Neural cell (in vitro differentiated cells): ENCODE measurements at regions not wholly inside any gene's neighbourhood (a gene's known extent, or its start where the extent isn't known, plus 50 kb on each side); places are given as distances from the start of the nearest gene placed in this dataset.

Experiments
- H2AFZ ChIP-seq: fragments of 200-600, 300-800 bp; sonication (generic), shearing (Covaris generic); 2 replicates; pipeline ENCODE4 v1.6.0; 2014; ENCODE audit warnings: low read depth, mild to moderate bottlenecking, antibody characterized with exemption, low read length, moderate library complexity
- H3F3A ChIP-seq: fragments of 200-600 bp; shearing (Covaris generic); 2 replicates; pipeline ENCODE4 v1.6.1; 2016; ENCODE audit warnings: mild to moderate bottlenecking, moderate library complexity, mixed read lengths, antibody characterized with exemption, low read length; ENCODE audit not compliant: insufficient read depth, poor library complexity, severe bottlenecking
- H3K27ac ChIP-seq: fragments of 200-600, 300-800 bp; sonication (generic), shearing (Covaris generic); 2 replicates; pipeline ENCODE4 v1.5.1; 2014; ENCODE audit warnings: mild to moderate bottlenecking, low read length, moderate library complexity
- H3K27me3 ChIP-seq: fragments of 300-800, 200-600 bp; sonication (generic), shearing (Covaris generic); 2 replicates; pipeline ENCODE4 v1.6.0; 2014; ENCODE audit warnings: mild to moderate bottlenecking, low read depth, low read length, moderate library complexity; ENCODE audit not compliant: insufficient read depth
- H3K36me3 ChIP-seq: fragments of 300-800, 200-600 bp; sonication (generic), shearing (Covaris generic); 2 replicates; pipeline ENCODE4 v1.5.1; 2014; ENCODE audit warnings: mild to moderate bottlenecking, antibody characterized with exemption, low read length, moderate library complexity; ENCODE audit not compliant: insufficient read depth
- H3K4me2 ChIP-seq: fragments of 300-800, 200-600 bp; sonication (generic), shearing (Covaris generic); 2 replicates; pipeline ENCODE4 v1.6.0; 2014; ENCODE audit warnings: mild to moderate bottlenecking, low read length
- H3K4me3 ChIP-seq: fragments of 300-800, 200-600 bp; sonication (generic), shearing (Covaris generic); 2 replicates; pipeline ENCODE4 v1.5.1; 2014; ENCODE audit warnings: mild to moderate bottlenecking, low read length, moderate library complexity
- H3K79me2 ChIP-seq: fragments of 200-600 bp; shearing (Covaris generic); replicated peaks from 2 replicates; pipeline ENCODE4 v1.6.0; 2014; ENCODE audit warnings: mild to moderate bottlenecking, low read length, moderate library complexity; ENCODE audit not compliant: insufficient read depth
- H3K9ac ChIP-seq: fragments of 300-800, 200-600 bp; sonication (generic), shearing (Covaris generic); 2 replicates; pipeline ENCODE4 v1.6.1; 2016; ENCODE audit warnings: mild to moderate bottlenecking, low read length, mixed read lengths
- H3K9me2 ChIP-seq: fragments of 200-600 bp; shearing (Covaris generic); 2 replicates; pipeline ENCODE4 v1.6.1; 2016; ENCODE audit warnings: mild to moderate bottlenecking, low read length, mixed read lengths; ENCODE audit not compliant: insufficient read depth
- H3K9me3 ChIP-seq: fragments of 200-600, 300-800 bp; sonication (generic), shearing (Covaris generic); 2 replicates; pipeline ENCODE4 v1.6.1; 2016; ENCODE audit warnings: mild to moderate bottlenecking, mixed run types, low read length, moderate library complexity, mixed read lengths
- H4K20me1 ChIP-seq: fragments of 200-600 bp; shearing (Covaris generic); 2 replicates; pipeline ENCODE4 v1.6.1; 2016; ENCODE audit warnings: mild to moderate bottlenecking, mixed run types; ENCODE audit not compliant: insufficient read depth
- CTCF ChIP-seq: fragments of 450-650 bp; IDR thresholded peaks from 2 replicates; pipeline ENCODE4 v1.5.1; 2014; ENCODE audit warnings: antibody characterized with exemption, mild to moderate bottlenecking, moderate library complexity; ENCODE audit not compliant: poor library complexity, severe bottlenecking
- EP300 ChIP-seq: fragments of 450-650 bp; conservative IDR thresholded peaks from 2 replicates; pipeline ENCODE4 v1.6.1; 2014; ENCODE audit warnings: antibody characterized with exemption, mild to moderate bottlenecking, moderate library complexity; ENCODE audit not compliant: poor library complexity, severe bottlenecking
- EZH2 ChIP-seq: fragments of 200-600, 300-800 bp; shearing (Covaris generic), sonication (generic); IDR thresholded peaks from 2 replicates; pipeline ENCODE4 v1.6.1; 2014; ENCODE audit warnings: antibody characterized with exemption, low read length, borderline replicate concordance, mild to moderate bottlenecking; ENCODE audit not compliant: insufficient read depth, poor library complexity, severe bottlenecking
- MXI1 ChIP-seq: fragments of 450-650 bp; conservative IDR thresholded peaks from 2 replicates; pipeline ENCODE4 v1.6.1; 2014; ENCODE audit warnings: antibody characterized with exemption, mild to moderate bottlenecking; ENCODE audit not compliant: poor library complexity, severe bottlenecking
- POLR2AphosphoS5 ChIP-seq: IDR thresholded peaks from 2 replicates; pipeline ENCODE4 v1.6.1; 2012
- RAD21 ChIP-seq: fragments of 450-650 bp; conservative IDR thresholded peaks from 2 replicates; pipeline ENCODE4 v1.6.1; 2014; ENCODE audit warnings: antibody characterized with exemption, mild to moderate bottlenecking, moderate library complexity
- SMC3 ChIP-seq: fragments of 450-650 bp; conservative IDR thresholded peaks from 2 replicates; pipeline ENCODE4 v1.6.1; 2014; ENCODE audit warnings: antibody characterized with exemption, mild to moderate bottlenecking, moderate library complexity; ENCODE audit not compliant: poor library complexity
- TAF1 ChIP-seq: IDR thresholded peaks from 2 replicates; pipeline ENCODE4 v1.6.1; 2012; ENCODE audit warnings: low read depth
- TF ChIP-seq, protein P1 (sequence below): IDR thresholded peaks from 2 replicates; pipeline ENCODE4 v1.6.1; 2012; ENCODE audit warnings: borderline replicate concordance

- Histone ChIP-seq H3K36me3 (no peaks in the 10 kb centered on the region), H3K27ac (no peak overlapping the region), H3K4me2 (no peak overlapping the region), H3K27me3 (no peaks in the 10 kb centered on the region), H3K79me2 (no peaks in the 10 kb centered on the region), H4K20me1 (no peaks in the 10 kb centered on the region), H3K9me3 (no peaks in the 10 kb centered on the region), H3K9ac (no peak overlapping the region), H3K4me3 (no peak overlapping the region), H3F3A (no peaks in the 10 kb centered on the region), H2AFZ (no peak overlapping the region), H3K9me2 (no peaks in the 10 kb centered on the region)
- TF ChIP-seq, protein P1, sequence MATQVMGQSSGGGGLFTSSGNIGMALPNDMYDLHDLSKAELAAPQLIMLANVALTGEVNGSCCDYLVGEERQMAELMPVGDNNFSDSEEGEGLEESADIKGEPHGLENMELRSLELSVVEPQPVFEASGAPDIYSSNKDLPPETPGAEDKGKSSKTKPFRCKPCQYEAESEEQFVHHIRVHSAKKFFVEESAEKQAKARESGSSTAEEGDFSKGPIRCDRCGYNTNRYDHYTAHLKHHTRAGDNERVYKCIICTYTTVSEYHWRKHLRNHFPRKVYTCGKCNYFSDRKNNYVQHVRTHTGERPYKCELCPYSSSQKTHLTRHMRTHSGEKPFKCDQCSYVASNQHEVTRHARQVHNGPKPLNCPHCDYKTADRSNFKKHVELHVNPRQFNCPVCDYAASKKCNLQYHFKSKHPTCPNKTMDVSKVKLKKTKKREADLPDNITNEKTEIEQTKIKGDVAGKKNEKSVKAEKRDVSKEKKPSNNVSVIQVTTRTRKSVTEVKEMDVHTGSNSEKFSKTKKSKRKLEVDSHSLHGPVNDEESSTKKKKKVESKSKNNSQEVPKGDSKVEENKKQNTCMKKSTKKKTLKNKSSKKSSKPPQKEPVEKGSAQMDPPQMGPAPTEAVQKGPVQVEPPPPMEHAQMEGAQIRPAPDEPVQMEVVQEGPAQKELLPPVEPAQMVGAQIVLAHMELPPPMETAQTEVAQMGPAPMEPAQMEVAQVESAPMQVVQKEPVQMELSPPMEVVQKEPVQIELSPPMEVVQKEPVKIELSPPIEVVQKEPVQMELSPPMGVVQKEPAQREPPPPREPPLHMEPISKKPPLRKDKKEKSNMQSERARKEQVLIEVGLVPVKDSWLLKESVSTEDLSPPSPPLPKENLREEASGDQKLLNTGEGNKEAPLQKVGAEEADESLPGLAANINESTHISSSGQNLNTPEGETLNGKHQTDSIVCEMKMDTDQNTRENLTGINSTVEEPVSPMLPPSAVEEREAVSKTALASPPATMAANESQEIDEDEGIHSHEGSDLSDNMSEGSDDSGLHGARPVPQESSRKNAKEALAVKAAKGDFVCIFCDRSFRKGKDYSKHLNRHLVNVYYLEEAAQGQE: no peak
- no peak for TF ChIP-seq TAF1
- no peak for TF ChIP-seq EP300
- TF ChIP-seq EZH2: no peak
Observed at GRCh38 chr4:182015014-182015413, 228.2 kb upstream of the TENM3 start.

- Histone ChIP-seq H3F3A (no peaks in the 10 kb centered on the region), H3K36me3 (no peaks in the 10 kb centered on the region), H3K79me2 (no peaks in the 10 kb centered on the region), H2AFZ (no peak overlapping the region), H4K20me1 (no peaks in the 10 kb centered on the region), H3K9ac (no peak overlapping the region), H3K9me2 (no peaks in the 10 kb centered on the region), H3K4me2 (no peak overlapping the region), H3K9me3 (no peaks in the 10 kb centered on the region), H3K27ac (no peak overlapping the region), H3K27me3 (no peaks in the 10 kb centered on the region), H3K4me3 (no peak overlapping the region)
- TF ChIP-seq EZH2: no peak
- no peak for TF ChIP-seq POLR2AphosphoS5
- TF ChIP-seq SMC3: no peak
- no peak for TF ChIP-seq TAF1
- TF ChIP-seq EP300: no peak
- TF ChIP-seq, protein P1: no peak
- no peak for TF ChIP-seq MXI1
- TF ChIP-seq CTCF: no peak
- no peak for TF ChIP-seq RAD21
Observed at GRCh38 chr4:182015893-182016292, 227.3 kb upstream of the TENM3 start.
